Left renal pelvis (tissue), 4 donors: ENCODE measurements at regions not wholly inside any gene's neighbourhood (a gene's known extent, or its start where the extent isn't known, plus 50 kb on each side); places are given as distances from the start of the nearest gene placed in this dataset.
A peak's percentile ranks its signal among the peaks of the same experiment; 100 is the strongest.
"Not testable (repeated sequence)": the region's sequence is repeated elsewhere in the genome, so short reads cannot be mapped to it uniquely, and the experiment has no call there.

Experiments used
- DNase-seq, 4 donors: peaks; one replicate each; pipeline ENCODE4 v3.0.0-alpha.2; 2013; ENCODE audit warnings: low read depth in 4 of 4, low spot score in 3 of 4

GRCh38 chr17:36691606-36692005 lies 90.2 kb downstream of the MRM1 start:
- no peak for DNase-seq

GRCh38 chr17:36695082-36695481 lies 93.7 kb downstream of the MRM1 start:
- DNase-seq = no peak

DNA sequence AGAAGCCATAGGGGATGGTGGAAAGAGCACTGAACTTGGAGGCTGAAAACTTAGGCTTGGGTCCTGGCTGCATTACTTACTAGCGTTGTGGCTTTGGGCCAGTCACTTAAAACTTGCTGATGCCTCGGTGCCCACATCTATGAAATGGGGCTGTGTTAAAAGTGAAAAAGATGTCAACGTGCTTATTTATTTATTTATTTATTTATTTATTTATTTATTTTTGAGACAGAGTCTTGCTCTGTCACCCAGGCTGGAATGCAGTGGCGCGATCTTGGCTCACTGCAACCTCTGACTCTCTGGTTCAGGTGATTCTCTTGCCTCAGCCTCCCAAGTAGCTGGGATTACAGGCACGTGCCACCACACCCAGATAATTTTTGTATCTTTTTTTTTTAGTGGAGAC lies 94.3 kb downstream of the MRM1 start:
- DNase-seq = not testable (repeated sequence)

DNA sequence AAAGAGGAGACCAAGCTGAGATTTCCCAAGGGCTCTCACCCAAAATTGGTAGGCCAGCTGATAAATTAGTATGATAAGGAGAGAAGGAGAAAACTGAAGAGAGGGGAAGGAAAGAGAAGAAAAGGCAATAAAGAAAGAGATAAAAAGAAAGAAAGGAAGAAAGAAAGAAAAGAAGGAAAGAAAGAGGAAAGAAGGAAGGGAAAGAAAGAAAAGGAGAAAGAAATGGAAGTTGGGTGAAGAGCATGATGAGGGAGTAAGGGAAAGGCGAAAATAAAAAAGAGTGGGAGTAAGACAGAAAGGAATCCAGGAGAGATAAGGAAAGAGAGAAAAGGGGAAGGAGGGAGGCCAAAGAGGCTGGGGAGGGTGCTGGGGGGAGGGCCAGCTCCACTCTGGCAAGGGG lies 95.4 kb downstream of the MRM1 start:
- DNase-seq = no peak

DNA sequence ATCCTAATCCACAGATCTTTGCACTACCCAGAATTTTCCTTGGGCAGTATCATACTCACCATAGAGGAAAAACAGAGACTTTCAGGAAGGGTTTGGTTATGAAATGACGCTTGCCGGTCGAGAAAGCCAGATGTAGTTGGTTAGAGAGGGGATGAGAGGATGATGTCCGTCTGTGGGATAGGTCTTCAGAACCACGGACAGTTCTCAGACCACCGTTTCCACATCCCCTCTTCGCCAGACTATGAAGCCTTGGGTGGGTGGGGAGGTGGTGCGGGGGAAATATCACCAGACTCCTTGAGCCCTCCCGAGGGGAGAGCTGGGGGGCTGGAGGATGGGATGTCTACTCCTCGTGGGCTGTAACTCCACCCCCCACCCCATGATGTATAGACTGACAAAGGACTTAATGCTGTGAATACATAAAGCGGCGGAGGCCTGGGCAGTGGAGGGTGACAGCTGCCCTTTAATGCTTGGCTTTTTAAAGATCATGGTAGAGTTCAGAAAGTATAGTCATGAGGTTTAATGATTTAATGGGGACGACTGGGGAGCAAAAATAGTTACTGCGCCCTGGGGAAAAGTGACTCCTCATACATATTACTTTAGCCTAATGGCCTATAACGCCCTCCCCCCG lies 96.6 kb downstream of the MRM1 start:
- DNase-seq = peak in 2 of 4 donors; percentile 36 to 56

- DNase-seq = no peak
Observed at GRCh38 chr17:36701429-36702099, 100.2 kb downstream of the MRM1 start.

DNA sequence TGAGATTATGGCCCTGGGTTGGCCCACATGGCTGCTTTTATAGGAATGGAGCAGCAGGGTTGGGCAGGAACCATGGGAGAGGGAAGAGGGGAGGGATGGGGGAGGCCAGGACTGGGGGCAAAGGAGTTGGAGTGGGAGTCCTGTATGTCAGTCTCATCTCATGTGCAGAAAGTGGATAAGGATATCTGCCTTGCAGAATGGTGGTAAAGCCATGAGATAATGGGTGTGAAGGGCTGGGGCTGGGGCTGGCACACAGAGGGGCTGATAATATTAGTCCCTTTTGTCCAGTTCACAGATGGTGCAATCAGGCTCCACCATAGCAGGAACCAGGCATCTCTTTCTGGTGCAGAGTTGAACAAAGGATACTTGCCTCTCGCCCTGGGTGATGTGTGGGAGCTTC lies 101.3 kb downstream of the MRM1 start:
- no peak for DNase-seq

GRCh38 chr17:36703860-36704266 lies 102.5 kb downstream of the MRM1 start:
- DNase-seq = peak in 3 of 4 donors; percentile 42 to 62 (median 48)

GRCh38 chr17:36705283-36705795 lies 104.0 kb downstream of the MRM1 start:
- no peak for DNase-seq

DNA sequence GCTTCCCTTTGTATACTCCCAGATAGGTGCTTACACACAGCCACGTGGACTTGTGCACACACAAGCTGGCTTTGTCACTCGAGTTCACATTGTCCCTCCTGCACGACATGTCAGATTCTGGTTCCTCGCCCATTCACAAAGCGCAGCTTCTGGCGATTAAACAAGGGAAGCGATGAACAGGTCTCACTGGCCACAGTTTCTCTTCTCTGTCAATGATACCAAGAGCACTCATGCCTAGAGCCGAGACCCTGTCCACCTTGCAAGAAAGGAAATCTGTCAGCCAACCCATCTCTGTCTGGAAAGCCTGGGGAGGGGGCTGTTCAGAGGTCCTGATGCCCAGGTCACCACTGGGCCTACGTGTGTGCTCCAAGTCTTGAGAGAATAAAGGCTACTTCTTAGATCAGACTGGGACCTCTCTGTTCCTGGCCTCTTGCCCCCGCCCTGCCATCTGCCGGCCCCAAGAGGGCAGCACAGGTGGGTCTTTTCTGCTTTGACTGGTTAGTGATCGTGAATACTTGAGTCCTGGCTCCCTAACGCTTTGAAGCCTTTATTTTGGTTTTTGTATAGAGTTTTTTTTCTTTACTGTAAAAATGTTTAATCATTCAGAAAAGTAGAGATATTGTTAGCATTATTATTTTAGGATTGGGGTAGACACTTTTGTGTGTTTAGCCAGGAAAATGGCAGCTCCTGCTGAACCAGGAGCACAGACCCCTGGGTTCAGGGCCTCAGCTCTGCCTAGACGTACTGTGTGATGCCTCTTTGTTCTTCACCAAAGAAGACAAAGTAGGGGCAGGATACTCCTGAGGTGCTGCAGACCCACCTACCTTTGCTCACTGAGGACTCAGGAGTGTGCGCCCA lies 104.7 kb downstream of the MRM1 start:
- DNase-seq = no peak

- DNase-seq = no peak
Observed at GRCh38 chr17:36707904-36708303, 106.5 kb downstream of the MRM1 start.

- no peak for DNase-seq
Observed at GRCh38 chr17:36714789-36715188, 113.4 kb downstream of the MRM1 start.

DNA sequence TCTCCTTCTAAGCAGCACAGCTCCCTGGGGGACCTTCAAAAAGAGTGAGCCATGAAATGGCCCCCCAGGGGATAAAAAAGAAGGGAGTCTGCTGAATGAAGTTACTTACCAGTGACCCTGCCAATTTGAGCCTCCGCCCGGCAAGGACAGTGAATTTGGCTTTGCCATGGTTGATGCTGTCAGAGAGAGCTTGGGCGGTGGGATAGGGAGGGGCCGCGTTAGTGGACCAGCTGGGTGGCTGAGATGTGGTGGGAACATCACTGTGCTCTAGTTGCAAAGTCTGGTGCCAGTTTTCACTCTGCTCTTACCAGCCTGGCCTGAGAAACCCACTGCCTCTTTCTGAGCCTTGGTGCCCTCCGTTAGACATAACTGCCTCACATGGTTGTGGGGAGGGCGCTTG lies 114.6 kb downstream of the MRM1 start:
- DNase-seq = no peak

GRCh38 chr17:36717088-36717487 lies 115.7 kb downstream of the MRM1 start:
- DNase-seq = no peak

DNA sequence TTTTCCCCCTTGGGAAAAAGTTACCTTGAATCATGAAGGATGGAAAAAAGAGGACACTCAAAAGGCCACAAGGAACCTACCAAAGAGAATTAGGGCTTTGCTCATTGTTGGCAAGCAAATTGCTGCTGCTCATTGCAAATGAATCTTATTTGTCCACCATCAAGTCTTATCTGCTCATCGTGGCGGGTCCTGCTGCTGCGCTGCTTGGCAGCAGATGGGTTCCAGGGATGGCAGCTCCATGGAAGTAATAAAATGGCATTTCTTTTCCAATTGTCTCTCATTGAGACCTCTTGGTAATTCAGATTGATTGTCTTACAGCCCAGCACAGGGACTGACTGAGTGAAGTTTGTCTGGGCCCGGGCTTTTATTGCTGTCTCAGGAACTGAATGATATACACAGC lies 118.7 kb downstream of the MRM1 start:
- DNase-seq = no peak

- no peak for DNase-seq
Observed at GRCh38 chr17:36721560-36722120, 120.3 kb downstream of the MRM1 start.

- no peak for DNase-seq
Observed at GRCh38 chr17:36722121-36722902, 120.9 kb downstream of the MRM1 start.

GRCh38 chr17:36722903-36723263 lies 121.5 kb downstream of the MRM1 start:
- no peak for DNase-seq

- no peak for DNase-seq
Observed at GRCh38 chr17:36723459-36724025, 122.2 kb downstream of the MRM1 start.

GRCh38 chr17:36726199-36726598 lies 124.8 kb downstream of the MRM1 start:
- no peak for DNase-seq
